ENCODE measurements at regions not wholly inside any gene's neighbourhood (a gene's known extent, or its start where the extent isn't known, plus 50 kb on each side); places are given as distances from the start of the nearest gene placed in this dataset.

DNA sequence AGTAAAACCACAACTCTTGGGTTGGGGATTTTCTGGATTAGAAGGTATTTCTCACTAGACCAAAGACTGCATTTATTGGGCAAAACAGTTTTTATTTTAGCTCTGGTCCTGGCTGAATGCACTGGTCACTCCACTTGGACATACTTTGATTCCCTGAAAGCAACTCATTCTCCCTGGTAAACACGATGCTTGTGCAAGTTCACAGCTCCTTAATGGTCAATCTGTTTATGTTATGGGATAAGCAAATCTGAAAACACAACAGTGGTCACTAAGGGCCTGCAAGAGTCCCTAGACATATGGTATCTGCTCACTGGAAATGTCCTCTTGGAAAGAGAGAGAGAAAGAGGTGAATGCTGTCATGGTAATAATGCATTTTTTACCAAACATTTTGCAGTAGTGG, 559.8 kb downstream of the CDH26 start:
- ATAC-seq (replicated peaks): no peak
- no peak for DNase-seq
- Mint-ChIP-seq H3K27ac (no peak overlapping the region), H3K36me3 (no peaks in the 10 kb centered on the region), H3K4me3 (no peak overlapping the region), H3K27me3 (peaks cover 4 to 6% of the 10 kb centered on the region in 2 donors), H3K9me3 (peaks cover 5 to 7% of the 10 kb centered on the region in 2 donors), H3K4me1 (no peaks in the 10 kb centered on the region)

DNA sequence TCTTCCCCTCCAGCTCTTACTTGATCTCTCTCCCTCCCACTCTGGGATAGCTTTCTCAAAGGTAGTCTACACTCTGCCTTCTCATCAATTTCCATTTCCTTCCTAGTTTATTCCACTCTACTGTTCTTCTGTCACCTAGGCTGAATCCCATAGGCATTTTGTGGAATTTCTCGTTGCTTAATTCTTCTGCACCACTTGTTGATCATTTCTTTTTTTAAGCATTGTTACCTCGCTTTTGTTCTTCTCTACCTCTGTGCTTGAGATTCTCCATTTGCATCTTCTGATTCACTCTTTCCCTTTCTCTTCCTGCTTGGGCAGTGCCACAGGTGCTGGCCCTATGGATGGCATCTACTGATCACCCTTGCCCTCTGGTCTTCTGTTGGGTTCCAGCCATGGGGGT, 567.2 kb downstream of the CDH26 start:
- ATAC-seq (replicated peaks) (no peak), DNase-seq (no peak)
- no peaks in the 10 kb centered on the region for H3K36me3 Mint-ChIP-seq
- no peak overlapping the region for H3K27ac Mint-ChIP-seq
- no peaks in the 10 kb centered on the region for H3K4me1 Mint-ChIP-seq
- peaks cover 0 to 4% of the 10 kb centered on the region in 2 donors for H3K9me3 Mint-ChIP-seq
- no peaks in the 10 kb centered on the region for H3K27me3 Mint-ChIP-seq
- H3K4me3 Mint-ChIP-seq: no peak overlapping the region

DNA sequence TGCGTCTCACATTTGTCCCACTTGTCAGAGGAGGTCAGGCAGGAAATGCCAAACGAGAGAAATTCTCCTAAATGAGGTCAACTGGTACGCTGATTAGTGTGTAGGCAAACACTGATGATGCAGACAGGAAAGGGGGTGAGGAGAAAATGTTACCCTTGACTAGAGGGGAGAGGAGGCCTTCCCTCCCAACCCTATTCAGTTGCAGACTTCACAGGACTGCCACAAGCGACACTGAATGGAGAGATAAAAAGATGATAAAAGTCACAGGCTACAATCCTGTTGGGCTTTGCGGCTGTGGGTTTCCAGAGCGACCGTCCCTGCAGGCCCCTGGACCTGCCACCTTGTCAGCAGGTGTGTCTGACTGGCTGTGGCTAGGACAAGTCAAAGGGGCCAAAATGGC, 569.4 kb downstream of the CDH26 start:
- H3K27ac Mint-ChIP-seq: no peak overlapping the region
- no peak overlapping the region for H3K4me3 Mint-ChIP-seq
- no peaks in the 10 kb centered on the region for H3K36me3 Mint-ChIP-seq
- no peak for ATAC-seq (replicated peaks)
- H3K4me1 Mint-ChIP-seq: no peaks in the 10 kb centered on the region
- H3K27me3 Mint-ChIP-seq: no peaks in the 10 kb centered on the region
- H3K9me3 Mint-ChIP-seq: peaks cover 0 to 5% of the 10 kb centered on the region in 2 donors
- no peak for DNase-seq

DNA sequence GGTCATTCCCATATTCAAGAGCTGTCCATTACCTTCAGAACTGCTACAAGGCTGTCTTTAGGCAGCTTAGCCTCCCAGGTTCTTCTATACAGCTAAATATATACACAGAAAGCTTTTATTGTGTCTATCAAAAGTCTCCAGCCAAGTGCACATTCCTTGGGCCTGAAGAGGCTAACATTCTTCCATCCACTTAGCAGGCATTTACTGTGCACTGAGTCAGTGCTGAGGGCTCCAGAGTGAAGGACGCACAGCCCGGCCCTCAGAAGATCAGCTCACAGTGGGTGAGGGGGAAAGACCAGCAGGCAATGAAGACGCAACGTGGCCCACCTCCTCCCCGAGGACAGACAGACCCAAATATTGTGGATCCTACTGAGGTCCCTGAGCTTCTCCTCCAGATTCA, 569.9 kb downstream of the CDH26 start:
- H3K27ac Mint-ChIP-seq: no peak overlapping the region
- peaks cover 0 to 5% of the 10 kb centered on the region in 2 donors for H3K9me3 Mint-ChIP-seq
- H3K4me1 Mint-ChIP-seq: no peaks in the 10 kb centered on the region
- no peaks in the 10 kb centered on the region for H3K36me3 Mint-ChIP-seq
- no peak for DNase-seq
- H3K4me3 Mint-ChIP-seq: no peak overlapping the region
- no peaks in the 10 kb centered on the region for H3K27me3 Mint-ChIP-seq
- ATAC-seq (replicated peaks): no peak

DNA sequence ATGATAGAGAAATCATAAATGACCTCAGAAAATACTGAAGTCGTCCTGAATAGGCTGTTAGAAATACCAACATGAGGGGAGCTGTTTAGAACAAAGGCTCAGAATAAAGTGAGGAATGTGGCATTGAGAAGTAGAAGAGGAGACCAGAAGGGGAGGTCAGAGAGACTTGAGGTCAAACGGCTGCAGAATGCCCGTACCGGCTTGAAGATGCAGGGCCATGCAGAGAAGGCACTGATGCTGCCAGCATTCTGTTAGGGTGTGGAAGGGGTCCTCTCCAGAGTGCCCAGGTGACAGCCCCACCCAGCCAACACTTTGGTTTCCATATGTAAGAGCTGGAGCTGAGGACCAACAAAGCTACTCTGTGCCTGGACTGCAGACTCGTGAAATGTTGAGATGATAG, 570.9 kb downstream of the CDH26 start:
- no peak overlapping the region for H3K4me3 Mint-ChIP-seq
- H3K27me3 Mint-ChIP-seq: peaks cover 3 to 5% of the 10 kb centered on the region in 2 donors
- DNase-seq (no peak), ATAC-seq (replicated peaks) (no peak)
- H3K4me1 Mint-ChIP-seq: no peaks in the 10 kb centered on the region
- peaks cover 0 to 5% of the 10 kb centered on the region in 2 donors for H3K9me3 Mint-ChIP-seq
- H3K36me3 Mint-ChIP-seq: no peaks in the 10 kb centered on the region
- no peak overlapping the region for H3K27ac Mint-ChIP-seq

DNA sequence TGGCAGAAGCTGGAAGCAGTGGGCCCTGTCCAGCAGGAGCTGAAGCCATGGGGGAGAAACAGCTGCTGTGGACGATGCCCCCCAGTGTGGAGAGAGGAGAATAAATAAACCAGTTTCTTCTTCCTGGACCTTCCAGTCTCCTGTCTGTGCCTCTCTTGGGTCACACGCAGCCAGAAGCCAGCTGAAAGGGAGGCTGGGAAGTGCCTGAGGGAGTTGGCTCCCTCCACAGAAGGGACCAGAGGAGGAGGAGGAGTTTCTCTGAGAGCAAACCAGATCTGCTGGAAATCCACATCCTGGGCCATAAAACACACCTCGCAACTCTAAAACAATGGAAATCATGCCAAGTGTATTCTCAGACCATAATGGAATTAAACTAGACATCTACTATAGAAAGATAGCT, 577.0 kb downstream of the CDH26 start:
- H3K4me3 Mint-ChIP-seq: no peak overlapping the region
- H3K4me1 Mint-ChIP-seq: no peaks in the 10 kb centered on the region
- H3K27me3 Mint-ChIP-seq: peaks cover 10 to 22% of the 10 kb centered on the region in 2 donors
- H3K27ac Mint-ChIP-seq: no peak overlapping the region
- H3K36me3 Mint-ChIP-seq: no peaks in the 10 kb centered on the region
- no peak for ATAC-seq (replicated peaks)
- H3K9me3 Mint-ChIP-seq: peaks cover 1 to 4% of the 10 kb centered on the region in 2 donors
- DNase-seq: no peak

DNA sequence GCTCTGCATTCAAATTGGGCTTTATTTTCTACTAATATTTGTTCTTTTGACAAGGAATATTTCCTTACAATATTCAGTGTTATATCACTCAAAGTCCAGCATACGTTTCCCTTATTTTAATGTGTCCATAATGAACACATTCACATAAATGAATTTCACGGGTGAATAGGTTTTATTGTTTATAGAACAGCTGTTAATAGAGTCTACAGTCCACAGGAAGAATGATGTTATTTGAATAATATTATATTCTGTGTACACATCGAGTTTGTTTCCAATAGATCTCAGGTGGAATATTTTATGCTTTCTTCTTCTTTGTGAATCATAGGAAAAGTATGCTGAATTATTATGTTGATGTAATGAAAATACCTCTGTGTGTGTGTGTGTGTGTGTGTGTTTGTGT, 582.4 kb downstream of the CDH26 start:
- no peaks in the 10 kb centered on the region for H3K36me3 Mint-ChIP-seq
- no peaks in the 10 kb centered on the region for H3K4me1 Mint-ChIP-seq
- H3K27me3 Mint-ChIP-seq: peaks cover 5 to 9% of the 10 kb centered on the region in 2 donors
- DNase-seq: no peak
- peaks cover 3 to 10% of the 10 kb centered on the region in 2 donors for H3K9me3 Mint-ChIP-seq
- no peak overlapping the region for H3K27ac Mint-ChIP-seq
- no peak overlapping the region for H3K4me3 Mint-ChIP-seq
- ATAC-seq (replicated peaks): no peak

DNA sequence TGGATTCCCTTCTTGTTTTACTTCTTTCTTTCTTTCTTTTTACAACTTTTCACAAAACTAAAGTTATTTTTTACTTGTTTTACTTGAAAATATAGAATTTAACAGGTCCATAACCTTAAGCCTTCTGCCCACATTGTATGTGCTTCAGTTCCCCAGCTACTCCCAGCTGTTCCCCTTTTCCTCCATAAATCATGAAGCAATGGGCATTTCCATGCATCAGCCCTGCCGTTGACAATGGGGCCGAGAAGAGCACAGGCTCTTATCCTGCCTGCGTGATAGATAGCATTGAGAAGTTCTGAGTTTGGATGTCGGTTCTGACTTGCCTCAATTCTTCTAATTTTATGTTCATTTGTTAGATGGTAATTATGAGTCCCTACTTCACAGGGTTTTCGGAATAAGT, 583.8 kb downstream of the CDH26 start:
- Mint-ChIP-seq H3K27me3 (no peaks in the 10 kb centered on the region), H3K36me3 (no peaks in the 10 kb centered on the region), H3K4me1 (no peaks in the 10 kb centered on the region), H3K9me3 (peaks cover 3 to 10% of the 10 kb centered on the region in 2 donors), H3K4me3 (no peak overlapping the region), H3K27ac (no peak overlapping the region)
- ATAC-seq (replicated peaks) (no peak), DNase-seq (no peak)

DNA sequence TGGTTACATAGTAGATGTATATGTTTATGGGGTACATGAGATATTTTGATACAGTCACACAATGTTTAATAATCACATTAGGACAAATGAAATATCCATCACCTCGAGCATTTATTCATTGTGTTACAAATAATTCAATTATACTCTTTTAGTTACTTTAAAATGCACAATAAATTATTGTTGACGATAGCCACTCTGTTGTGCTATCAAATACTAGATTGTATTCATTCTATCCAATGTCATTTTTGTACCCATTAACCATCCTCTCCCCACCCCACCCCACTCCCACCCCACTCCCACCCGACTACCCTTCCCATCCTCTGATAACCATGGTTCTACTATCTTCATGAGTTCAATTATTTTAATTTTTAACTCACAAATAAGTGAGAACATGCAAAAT, 585.4 kb downstream of the CDH26 start:
- Mint-ChIP-seq H3K27me3 (no peaks in the 10 kb centered on the region), H3K4me1 (no peaks in the 10 kb centered on the region), H3K4me3 (no peak overlapping the region), H3K27ac (no peak overlapping the region), H3K9me3 (peaks cover 9 to 19% of the 10 kb centered on the region in 2 donors), H3K36me3 (no peaks in the 10 kb centered on the region)
- DNase-seq (no peak), ATAC-seq (replicated peaks) (no peak)

DNA sequence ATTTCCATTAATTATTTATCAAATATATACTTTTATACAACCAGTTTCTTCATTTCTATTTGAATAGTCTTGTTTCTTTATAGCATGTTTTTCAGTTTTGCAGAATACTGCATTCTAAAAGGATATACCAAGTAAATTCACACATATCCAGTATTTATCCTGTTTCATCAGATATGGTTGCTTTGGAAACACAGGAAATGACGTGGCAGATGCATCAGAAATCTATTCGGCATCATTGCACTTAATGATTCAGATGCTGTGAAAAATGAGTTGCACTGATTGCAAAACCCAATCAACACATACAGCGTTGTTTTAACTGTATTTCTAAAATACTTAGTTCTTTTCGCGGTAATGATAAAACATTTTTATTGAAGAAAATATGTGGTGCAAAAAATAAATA, 594.9 kb downstream of the CDH26 start:
- Mint-ChIP-seq H3K27me3 (peaks cover 7 to 9% of the 10 kb centered on the region in 2 donors), H3K9me3 (peaks cover 2 to 3% of the 10 kb centered on the region in 2 donors), H3K36me3 (no peaks in the 10 kb centered on the region)

DNA sequence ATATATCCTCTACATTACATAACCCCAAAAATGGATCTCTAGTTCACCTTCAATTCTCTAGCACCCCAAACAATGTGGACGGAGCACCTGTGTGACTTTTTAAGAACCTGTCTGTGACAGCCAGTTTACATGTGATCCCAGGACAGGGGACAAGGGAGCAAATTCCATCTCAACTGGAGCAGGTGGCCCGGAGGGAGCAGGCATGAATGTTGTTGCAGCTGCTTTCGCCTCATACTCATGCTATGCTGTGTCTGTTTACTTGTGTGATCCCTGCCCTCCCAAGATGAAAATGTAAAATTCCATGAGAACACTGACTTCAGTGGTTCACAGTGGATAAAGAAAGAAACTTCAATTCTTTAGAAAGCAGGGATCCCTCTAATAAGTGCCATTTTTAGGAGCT, 600.3 kb downstream of the CDH26 start:
- Mint-ChIP-seq H3K9me3 (no peaks in the 10 kb centered on the region), H3K4me3 (no peak overlapping the region), H3K36me3 (no peaks in the 10 kb centered on the region), H3K27me3 (peaks cover 6 to 10% of the 10 kb centered on the region in 2 donors), H3K4me1 (no peaks in the 10 kb centered on the region), H3K27ac (no peak overlapping the region)
- ATAC-seq (replicated peaks): no peak
- no peak for DNase-seq

More for the DNA sequence above, 594.9 kb downstream of the CDH26 start:
- H3K4me1 Mint-ChIP-seq: no peaks in the 10 kb centered on the region
- no peak overlapping the region for H3K4me3 Mint-ChIP-seq
- ATAC-seq (replicated peaks): no peak
- DNase-seq: no peak
- no peak overlapping the region for H3K27ac Mint-ChIP-seq

DNA sequence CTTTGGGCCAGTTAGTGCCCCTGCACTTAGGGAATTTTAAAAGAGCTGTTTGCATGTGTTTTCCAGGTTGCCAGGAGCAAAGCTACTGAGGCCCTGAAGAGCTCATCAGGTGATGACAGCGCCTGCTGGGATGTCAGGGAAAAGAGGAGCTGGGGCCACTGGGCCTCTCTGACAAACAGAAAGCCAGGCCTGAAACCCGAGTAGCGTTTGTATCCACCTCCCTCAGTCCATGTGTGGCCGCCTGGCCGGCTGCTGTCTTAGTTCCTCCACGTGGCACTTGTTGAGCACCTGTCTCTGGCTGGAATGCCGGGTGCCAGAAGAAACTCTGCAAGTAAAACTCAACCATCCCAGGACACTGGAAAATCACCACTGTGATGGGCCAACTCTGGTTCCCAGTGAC, 601.2 kb downstream of the CDH26 start:
- H3K9me3 Mint-ChIP-seq: no peaks in the 10 kb centered on the region
- ATAC-seq (replicated peaks): no peak
- H3K36me3 Mint-ChIP-seq: no peaks in the 10 kb centered on the region
- H3K4me1 Mint-ChIP-seq: no peaks in the 10 kb centered on the region
- peaks cover 6 to 10% of the 10 kb centered on the region in 2 donors for H3K27me3 Mint-ChIP-seq
- no peak for DNase-seq
- H3K4me3 Mint-ChIP-seq: no peak overlapping the region
- no peak overlapping the region for H3K27ac Mint-ChIP-seq

DNA sequence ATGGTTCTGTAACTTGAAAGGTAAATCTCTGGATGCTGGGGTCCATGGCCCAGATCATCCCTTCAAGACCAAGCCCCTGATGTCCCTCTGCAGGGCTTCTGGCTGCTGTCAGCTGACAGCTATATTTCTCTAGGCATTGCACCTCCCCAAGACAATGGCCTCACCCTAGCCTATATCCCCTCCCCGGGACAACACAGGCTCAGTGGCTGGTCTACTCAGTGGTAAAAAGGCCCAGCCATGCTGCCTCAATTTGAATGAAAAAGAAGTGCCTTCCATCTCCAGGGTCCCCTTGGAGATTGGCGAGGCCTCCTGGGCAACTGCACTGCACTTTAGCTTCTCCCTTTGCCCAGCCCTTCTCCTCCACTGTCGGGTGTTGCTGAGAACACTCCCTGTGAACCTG, 602.8 kb downstream of the CDH26 start:
- Mint-ChIP-seq H3K4me3 (no peak overlapping the region), H3K27me3 (peaks cover 4 to 6% of the 10 kb centered on the region in 2 donors)
- no peak for ATAC-seq (replicated peaks)

DNA sequence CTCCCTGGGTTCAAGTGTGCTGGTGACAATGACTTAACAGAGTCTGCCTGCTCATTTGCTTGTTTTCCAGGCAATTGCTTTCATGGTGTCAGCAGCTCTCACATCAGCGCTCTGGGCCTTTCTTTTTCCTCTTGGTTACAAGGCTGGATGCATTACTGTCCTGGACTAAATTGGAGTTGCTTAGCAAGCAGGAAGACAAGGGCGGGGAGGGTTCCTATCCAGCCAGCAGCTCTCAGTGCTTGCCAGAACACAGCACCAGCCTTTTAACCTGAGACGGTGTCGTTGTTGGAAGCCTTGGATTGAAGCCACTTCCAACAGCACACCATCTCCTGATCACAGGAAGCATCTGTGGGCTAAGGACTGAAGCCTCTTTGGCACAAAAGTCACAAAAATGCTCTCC, 606.9 kb downstream of the CDH26 start:
- Mint-ChIP-seq H3K4me3 (no peak overlapping the region), H3K36me3 (no peaks in the 10 kb centered on the region), H3K27ac (no peak overlapping the region), H3K4me1 (no peaks in the 10 kb centered on the region), H3K27me3 (no peaks in the 10 kb centered on the region), H3K9me3 (peaks cover 0 to 3% of the 10 kb centered on the region in 2 donors)
- no peak for DNase-seq
- ATAC-seq (replicated peaks): no peak

More for the DNA sequence above, 602.8 kb downstream of the CDH26 start:
- Mint-ChIP-seq H3K9me3 (no peaks in the 10 kb centered on the region), H3K27ac (no peak overlapping the region), H3K4me1 (no peaks in the 10 kb centered on the region), H3K36me3 (no peaks in the 10 kb centered on the region)
- no peak for DNase-seq

DNA sequence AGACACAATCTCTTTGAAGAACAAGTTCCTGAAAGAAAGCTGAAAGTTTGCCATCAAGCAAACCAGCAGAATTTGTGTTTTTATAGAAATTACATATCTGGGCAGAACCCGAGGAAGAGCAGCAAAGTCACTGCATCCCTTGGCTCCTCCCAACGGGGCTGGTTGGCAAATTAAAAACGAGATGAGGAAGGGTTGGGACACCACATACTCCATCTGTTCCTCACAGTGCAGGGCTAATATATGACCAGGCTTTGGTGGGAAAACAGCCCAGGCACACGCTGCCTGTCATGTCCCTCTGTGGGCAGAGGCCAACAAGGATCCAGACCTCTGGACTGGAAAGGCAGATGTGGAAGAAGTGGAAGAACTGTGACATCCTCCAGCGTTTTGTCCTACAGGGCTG, 607.3 kb downstream of the CDH26 start:
- Mint-ChIP-seq H3K9me3 (peaks cover 3% of the 10 kb centered on the region in 2 donors), H3K4me3 (no peak overlapping the region), H3K27me3 (no peaks in the 10 kb centered on the region), H3K36me3 (no peaks in the 10 kb centered on the region), H3K4me1 (no peaks in the 10 kb centered on the region), H3K27ac (no peak overlapping the region)
- ATAC-seq (replicated peaks) (no peak), DNase-seq (no peak)

DNA sequence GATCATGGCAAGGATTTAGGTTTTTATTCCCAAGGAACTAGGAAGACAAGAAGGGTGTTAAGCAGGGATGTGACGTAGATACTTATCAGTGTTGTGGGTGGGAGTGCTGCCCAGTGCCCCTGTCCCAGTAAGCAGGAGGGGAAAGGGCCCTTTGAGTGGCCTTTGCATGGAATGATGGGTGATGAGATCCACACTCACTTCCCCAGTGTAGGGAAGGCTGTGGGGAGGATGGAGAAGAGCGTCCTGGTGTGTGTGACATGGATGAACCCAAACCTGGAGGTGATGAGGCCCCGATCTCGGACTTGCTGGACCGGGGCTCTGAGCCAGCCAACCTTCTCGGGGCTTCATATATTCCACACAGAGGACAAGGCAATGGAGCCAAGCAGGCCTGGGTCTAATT, 610.9 kb downstream of the CDH26 start:
- DNase-seq: no peak
- Mint-ChIP-seq H3K36me3 (no peaks in the 10 kb centered on the region), H3K4me3 (no peak overlapping the region), H3K27ac (no peak overlapping the region), H3K27me3 (no peaks in the 10 kb centered on the region), H3K4me1 (no peaks in the 10 kb centered on the region), H3K9me3 (peaks cover 3% of the 10 kb centered on the region in 2 donors)
- no peak for ATAC-seq (replicated peaks)

All from stimulated activated naive B cell treated with anti-CD40 and anti-IgM and Interleukin-4, amounts not matched to agents 10 μg/mL and 1 μg/mL and 100 μg/mL, for 72 hours (primary cell).